ENCODE measurements at regions not wholly inside any gene's neighbourhood (a gene's known extent, or its start where the extent isn't known, plus 50 kb on each side); places are given as distances from the start of the nearest gene placed in this dataset.

DNA sequence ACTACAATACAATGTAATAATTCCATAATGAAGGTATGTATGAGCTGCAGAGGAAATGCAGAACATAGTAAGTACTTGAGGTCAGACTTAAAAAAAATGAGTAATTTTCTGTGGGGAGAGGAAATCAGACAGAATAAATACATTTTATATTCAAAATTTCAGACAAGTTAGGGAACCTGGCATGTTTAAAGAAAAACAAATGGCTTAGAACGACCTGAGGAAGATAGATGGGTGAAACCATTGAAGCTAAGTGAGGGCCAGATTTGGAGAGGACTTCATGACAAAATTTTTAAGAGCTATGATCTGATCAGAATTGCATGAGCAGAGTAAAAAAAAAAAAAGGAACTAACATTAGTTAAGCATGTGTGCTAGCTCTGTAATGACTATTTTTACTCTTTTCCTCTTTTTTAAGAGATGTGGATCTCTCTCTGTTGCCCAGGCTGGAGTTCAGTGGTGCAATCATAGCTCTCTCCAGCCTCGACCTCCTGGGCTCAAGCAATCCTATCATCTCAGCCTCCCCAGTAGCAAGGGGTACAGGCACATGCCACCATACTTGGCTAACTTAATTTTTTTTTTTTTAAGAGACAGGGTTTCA, 157.6 kb upstream of the PDE3A start:
- TF ChIP-seq, protein P1, sequence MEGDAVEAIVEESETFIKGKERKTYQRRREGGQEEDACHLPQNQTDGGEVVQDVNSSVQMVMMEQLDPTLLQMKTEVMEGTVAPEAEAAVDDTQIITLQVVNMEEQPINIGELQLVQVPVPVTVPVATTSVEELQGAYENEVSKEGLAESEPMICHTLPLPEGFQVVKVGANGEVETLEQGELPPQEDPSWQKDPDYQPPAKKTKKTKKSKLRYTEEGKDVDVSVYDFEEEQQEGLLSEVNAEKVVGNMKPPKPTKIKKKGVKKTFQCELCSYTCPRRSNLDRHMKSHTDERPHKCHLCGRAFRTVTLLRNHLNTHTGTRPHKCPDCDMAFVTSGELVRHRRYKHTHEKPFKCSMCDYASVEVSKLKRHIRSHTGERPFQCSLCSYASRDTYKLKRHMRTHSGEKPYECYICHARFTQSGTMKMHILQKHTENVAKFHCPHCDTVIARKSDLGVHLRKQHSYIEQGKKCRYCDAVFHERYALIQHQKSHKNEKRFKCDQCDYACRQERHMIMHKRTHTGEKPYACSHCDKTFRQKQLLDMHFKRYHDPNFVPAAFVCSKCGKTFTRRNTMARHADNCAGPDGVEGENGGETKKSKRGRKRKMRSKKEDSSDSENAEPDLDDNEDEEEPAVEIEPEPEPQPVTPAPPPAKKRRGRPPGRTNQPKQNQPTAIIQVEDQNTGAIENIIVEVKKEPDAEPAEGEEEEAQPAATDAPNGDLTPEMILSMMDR (conservative IDR thresholded peaks at IDR 0.05; ENCODE audit: low read length), result no peak
- no peak for TF ChIP-seq EZH2phosphoT487 (IDR thresholded peaks at IDR 0.05; ENCODE audit: borderline replicate concordance)
